Stimulated activated CD8-positive, alpha-beta memory T cell treated with anti-CD3 and anti-CD28 coated beads, Interleukin-4, amount 100 ng/mL, for 1 hour (primary cell): ENCODE measurements at regions not wholly inside any gene's neighbourhood (a gene's known extent, or its start where the extent isn't known, plus 50 kb on each side); places are given as distances from the start of the nearest gene placed in this dataset.

Experiments used
- DNase-seq, 2 donors: peaks; one replicate each; pipeline ENCODE4 v3.0.0-alpha.2; 2020; ENCODE audit warnings: low read depth in 2 of 2, low spot score in 1 of 2

DNA sequence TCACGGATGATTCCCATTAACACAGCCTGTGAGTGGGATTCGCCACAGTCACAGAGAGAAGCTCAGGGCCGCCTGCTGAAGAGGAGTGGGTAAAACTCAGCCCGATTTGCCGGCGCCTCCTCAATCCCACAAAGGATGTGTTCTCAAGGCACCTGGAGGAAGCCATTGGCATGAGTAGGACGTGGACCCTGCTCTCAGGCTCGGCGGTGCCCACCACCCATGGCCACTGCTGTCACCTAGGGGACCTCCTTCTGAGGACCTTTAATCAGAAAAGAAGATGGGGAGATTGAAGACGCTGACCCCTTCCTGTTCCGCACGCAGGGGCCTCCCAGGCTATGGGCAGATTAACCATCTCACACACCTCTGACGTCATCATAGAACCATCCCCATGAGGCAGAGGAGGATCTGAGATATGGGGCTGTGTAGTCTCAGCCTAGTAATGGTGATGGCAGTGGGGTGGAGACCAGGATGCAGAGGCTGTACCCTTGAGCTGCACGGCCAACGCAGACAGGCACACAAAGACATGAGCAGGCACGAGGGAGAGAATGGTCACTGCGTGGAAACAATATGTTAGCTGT, 571.8 kb downstream of the BRD1 start:
- DNase-seq = no peak

DNA sequence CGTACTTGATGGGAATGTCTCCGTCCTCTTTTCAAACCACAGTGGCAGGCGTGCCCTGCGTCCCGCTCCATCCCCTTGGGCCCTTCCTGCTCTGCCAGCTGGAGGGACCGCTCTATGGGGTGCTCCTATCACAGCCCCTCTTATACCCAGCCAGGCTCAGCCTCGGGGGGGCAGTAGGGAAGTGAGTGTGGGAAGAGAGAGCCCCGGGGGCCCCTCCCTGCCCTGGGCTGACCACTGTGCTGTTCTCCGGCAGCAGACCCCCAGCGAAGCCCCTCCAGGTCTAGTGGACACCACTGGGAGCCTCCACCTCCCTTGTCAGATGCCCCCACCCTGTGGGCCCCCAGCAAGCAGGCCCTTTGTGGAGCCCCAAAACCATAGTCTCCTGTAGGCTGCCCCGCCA, 572.5 kb downstream of the BRD1 start:
- no peak for DNase-seq

DNA sequence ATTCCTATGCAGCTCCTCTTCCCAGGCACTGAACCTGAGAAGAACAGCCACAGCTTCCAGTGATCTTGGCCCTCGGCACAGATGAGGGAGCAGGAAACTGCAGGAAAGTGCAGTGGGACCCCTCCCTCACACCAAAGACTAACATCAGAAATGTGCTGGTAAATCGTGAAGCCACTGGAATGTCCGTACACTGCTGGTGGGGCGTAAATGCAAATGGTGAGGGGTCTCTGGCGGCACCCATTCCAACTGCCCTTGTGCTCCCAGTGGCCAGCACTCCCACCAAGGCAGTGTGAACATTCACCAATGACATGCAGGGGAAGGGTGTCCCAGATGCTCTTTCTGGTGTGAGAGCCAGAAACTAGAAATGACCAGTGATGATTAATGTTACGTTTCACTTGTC, 574.0 kb downstream of the BRD1 start:
- no peak for DNase-seq

DNA sequence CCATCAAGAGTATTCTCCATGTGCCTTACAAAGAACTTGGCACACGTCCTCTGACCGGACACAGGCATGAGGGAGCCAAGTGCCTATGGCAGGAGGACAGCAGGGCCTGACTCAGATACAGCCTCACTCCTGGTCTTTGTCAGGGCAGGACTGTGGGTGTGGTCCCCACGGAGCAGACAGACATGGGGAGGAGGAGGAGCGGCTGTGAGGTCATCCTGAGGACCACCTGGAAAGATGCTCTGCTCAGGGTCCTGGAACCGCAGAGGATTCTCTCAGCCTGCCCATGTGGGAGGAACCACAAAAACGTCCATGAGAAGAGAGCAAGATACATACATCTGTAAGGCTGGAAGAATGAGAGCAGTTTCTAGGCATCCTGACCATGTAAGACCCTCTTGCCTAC, 576.3 kb downstream of the BRD1 start:
- DNase-seq = no peak

DNA sequence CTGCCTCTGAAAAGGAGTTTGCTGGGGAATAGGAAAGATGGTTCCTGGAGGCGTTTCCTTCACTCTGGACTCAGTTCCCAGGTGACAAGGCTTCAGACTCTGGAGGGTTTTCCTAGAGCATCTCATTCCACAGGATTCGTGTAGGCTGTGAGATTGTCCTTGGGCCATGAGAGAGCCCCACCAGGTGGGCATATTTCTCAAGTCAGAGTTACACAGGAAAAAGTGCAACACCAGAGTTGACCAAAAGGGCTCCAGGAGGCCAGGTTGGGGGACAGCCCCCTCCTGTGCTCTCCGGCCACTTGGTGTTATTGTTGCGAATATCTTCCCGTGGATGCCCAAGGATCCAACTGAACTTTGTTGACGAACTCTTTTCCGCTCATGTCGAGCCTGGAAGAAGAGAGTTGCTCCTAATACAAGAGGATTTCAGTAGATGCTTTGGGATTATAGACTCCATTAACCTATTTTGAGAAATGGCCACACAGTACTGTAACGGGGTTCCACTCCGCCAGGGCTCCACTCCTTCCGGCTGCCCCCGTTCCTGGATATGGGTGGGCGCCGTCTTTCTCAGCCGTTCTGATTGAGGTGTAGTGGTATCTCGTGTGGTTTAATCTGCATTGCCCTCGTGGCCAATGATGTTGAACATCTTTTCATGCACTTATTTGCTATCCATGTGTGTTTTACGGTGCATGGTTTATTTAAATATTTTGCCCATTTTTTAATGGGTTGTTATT, 580.3 kb downstream of the BRD1 start:
- no peak for DNase-seq

DNA sequence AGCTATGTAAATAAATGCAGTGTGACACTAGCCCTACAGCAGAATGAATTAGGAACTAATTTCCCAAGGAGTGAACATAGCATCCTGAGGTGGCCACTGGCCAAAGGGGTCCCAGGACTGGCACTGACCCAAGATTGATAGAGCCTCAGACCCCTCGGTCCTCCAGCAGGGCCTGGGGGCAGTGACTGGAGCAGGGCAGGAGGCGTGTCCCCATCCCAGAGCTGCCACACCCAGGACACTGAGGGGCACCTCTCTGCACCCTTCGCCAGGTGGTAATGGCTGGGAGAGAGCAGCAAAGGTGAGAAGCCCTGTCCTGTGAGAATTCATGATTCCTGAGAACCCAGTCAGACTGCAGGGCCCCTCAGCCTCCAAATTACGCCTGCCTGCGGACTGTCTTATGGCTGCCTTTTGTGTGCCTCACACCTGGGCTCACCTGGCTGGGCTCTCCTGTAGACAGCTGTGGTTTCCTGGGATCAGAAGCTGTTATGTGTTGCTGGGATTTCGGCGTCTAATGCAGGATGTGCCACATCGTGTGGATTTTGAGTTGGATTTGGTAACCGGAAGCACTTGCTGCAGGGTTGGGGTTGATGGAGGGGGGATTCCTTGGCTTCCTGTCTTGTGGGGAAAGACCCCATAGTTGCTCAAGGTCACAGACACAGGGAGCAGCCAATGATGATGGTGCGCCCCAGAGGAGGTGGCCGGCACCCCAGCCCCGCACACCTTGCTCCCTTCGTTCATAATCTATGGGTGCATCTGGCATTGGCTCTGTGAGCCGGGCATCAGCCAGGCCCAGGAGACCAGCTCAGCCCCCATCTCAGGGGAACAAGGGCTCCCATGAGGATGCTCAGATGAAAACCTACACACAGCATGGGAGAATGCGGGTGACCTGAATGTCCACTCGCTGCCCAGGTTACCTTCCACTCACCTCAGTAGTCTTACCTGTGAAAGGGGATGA, 582.9 kb downstream of the BRD1 start:
- DNase-seq = no peak

DNA sequence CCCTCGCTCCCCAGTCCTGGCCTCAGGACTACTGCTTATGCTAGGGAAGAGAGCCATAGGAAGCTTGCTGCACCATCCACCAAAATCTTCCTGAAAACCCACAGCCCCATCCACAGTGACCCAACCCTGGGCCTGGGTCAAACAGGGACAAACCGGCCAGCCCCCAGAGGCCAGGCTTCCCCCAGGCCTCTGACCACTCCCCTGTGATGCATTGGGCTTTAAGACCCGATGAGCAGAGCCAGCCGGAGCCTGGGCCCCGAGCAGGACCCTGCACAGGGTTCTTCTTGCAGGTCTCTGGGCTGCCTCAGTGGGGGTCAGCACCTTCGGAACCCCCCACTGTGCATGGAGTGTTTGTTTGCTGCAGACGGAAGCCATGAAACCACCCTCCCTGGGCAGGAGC, 583.7 kb downstream of the BRD1 start:
- no peak for DNase-seq

DNA sequence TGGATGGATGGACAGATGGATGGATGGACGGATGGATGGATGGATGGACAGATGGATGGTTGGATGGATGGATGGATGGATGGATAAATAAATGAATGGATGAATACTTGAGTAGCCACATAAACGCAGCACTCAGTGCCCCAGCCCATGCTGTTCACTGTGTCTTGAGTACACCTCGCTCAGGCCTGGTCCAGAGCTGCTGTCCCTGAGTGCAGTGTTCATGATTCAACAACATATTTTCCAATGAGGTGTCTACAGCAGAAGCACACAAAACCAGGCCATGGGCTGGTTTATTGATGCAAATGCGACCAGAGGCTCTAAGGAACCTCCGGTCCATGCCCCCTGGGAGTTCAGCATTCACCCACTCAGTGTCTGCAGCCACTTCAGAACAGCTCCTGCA, 584.3 kb downstream of the BRD1 start:
- no peak for DNase-seq

DNA sequence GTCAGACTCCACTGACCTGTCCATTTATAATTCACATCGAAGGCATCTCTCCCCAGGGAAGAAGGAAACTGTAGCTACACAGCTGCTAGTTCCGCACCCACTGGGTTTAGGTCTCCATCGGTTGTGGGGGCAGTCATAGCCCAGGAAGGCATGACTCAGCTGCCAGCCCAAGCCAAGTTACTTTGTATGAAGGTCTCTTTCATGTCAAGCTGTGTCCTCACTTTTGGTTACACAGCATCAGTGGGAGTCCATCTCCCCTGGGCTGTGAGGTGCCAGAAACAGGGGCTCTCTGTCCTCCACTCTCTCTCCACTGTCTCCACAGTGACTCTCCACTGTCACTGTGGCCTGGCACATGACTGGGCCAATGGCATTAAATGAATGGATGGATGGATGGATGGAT, 585.2 kb downstream of the BRD1 start:
- no peak for DNase-seq

DNA sequence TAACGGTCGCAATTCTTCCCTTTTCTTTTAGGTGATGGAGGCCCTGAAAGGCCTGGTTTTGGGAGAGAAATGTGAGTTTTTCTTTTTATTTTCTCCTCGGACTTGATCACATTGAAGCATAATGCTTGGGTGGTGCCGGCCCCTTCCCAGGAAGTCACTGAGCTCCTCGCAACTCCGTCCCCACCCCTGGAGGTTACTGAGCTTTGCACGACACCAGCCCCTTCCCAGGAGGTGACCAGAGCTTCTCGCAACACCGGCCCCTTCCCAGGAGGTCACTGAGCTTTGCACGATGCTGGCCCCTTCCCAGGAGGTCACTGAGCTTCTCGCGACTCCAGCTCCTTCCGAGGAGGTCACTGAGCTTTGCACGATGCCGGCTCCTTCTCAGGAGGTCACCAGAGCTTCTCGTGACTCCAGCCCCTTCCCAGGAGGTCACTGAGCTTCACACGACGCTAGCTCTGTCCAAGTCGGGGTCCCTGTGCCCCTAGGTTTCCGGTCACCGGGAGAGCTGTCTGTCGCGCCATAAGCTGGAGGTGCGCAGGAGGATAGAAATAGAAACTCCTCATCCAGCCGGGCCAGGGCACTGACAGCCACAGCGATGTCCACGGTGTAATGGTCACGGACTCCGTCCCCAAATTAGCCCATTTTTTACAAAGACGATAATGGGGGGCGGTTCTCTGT, 586.4 kb downstream of the BRD1 start:
- DNase-seq = no peak

DNA sequence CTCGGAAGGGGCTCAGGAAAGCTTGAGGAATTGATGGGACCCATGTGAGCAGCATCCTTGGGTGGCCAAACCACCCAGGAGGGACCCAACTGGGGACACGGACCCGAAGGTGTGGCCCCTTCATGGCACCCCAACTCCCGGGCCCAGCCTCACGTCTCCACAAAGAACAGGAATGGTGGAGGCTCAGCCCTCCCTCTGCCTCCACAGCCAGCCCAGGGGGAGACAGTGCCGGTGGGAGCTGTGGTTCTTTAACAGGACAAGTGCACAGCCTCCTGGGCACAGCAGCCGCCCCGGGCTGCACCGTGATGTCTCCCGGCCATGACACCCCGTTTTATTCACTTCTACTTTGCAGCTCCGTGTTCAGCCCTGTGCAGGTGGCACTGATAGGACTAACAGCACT, 587.2 kb downstream of the BRD1 start:
- no peak for DNase-seq

DNA sequence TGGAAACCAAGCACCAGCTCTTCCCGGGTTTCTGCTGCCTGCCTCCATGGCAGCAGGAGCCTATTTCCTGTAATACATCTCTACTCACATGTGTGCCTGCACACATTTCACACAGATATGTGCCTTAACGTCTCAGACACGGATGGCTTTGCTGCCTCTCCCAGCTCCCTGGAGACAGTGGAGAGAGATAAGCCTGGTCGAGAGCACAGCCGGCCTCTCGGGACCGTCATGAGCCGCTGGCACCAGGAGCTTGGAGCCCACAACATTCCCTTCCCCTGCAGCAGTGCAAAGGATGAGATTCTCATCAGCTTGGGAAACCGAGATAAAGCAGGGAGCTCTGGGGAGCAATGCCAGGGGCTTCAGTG, 587.7 kb downstream of the BRD1 start:
- no peak for DNase-seq

DNA sequence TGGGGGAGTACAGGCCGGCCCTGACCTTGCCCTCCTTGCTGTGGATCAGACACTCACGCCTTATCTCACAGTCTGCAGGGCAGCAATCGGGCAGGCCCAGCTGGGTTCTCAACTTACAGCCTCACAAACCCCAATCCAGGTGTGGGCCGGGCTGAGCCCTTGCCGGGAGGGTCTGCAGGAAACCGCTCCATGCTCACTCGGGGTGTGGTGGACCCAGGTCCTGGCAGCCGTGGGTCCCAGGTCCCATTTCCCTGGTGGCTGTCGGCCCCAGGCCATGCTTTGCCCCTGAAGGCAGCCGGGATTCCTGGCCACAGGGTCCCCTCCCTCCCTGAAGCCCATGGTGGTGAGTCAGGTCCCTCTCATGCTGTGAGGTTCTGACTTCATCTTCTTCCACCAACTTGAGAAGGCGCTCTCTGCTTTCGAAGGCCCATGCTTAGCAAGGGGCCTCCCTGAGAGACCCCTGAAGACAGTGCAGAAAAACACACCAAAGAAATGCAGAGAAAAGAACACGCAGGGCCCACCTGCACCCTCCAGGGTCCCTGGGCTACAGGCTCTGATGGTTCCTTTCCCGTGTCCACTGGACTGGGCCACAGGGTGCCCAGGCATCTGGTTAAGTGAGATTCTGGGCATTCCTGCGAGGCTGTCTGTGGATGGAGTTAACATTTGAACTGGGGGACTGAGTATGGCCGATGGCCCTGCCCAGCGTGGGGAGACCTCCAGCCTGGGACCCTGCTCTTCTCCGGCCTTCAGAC, 588.2 kb downstream of the BRD1 start:
- no peak for DNase-seq

DNA sequence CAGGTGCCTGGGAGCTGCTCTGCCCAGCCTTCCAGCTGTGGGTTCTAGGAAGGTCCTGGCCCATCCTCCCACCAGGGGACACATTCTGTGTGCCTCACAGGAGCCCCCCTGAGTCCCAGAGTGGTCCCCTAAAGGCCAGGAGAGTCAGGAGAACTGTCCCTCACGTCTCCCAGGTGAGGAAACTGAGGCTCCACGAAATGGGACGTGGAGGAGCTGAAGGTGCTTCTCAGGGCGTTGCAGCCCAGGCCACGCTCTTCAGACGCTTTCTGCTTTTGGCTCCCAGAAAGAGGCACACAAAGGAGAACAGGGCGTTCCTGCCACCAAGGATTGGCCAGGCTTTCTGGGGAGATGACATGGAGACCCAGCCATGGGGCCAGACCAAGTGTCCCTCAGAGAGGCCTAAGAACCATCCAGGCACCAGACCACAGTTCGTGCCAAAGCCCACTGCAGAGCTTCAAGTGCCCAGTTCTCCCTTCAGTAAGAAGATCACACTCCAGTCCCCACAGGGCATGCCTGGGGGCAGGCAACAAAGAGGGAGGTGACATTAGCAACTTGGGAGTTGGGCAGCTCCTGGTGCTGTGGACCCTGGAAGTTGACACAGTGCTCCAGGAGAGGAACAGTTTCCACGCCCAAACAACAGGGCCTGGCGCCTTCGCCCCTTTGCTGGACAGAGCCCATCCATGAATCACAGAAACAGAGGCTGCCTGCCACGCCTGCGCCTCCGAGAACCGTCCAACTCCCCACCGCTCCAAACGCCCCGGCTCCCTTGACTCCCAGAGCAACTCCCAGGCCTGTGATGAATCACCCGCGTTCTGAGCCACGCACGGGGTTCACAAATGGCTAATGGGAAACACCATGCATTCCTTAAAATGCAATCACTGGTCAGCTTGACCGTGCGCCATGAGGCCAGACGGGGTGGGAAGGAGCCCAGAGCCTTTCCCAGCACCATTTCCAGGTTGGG, 589.2 kb downstream of the BRD1 start:
- DNase-seq = no peak

DNA sequence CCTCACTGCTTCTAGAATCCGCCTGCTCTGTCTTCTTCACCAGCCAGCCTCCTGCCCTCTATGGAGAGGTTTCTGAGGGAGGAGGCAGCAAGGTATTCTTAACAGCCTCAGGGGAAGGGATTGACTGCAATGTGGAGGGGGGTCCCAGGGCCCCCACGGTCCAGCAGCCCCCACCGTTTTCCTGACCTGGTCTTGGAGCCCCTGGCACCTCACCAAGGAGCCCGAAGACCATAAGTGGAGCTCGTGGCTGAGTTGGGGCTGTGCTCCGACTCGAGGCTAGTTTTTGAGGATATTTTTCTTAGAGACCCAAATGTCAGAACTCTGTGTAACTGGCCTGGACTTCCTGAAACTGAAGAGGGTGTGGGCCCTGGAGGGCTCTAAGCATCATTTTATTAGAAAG, 590.0 kb downstream of the BRD1 start:
- DNase-seq = no peak

DNA sequence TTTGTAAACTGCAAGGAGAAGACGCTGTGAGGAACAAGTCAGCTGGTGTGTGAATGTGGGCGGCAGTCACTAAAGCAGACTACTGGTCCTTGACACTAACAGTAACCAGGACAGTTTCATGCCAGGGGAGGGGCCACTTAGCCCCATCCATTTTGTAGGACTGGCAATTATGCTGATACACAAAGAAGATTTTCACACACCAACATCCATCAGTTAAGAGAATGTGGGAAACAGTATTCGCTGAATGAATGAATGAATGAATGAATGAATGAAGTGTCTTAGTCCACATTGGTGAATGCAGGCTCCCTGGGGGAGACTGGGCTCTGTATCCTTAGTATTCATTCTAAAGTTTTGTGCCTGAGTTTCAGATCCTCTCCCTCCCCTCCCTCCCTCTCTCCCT, 590.4 kb downstream of the BRD1 start:
- no peak for DNase-seq

DNA sequence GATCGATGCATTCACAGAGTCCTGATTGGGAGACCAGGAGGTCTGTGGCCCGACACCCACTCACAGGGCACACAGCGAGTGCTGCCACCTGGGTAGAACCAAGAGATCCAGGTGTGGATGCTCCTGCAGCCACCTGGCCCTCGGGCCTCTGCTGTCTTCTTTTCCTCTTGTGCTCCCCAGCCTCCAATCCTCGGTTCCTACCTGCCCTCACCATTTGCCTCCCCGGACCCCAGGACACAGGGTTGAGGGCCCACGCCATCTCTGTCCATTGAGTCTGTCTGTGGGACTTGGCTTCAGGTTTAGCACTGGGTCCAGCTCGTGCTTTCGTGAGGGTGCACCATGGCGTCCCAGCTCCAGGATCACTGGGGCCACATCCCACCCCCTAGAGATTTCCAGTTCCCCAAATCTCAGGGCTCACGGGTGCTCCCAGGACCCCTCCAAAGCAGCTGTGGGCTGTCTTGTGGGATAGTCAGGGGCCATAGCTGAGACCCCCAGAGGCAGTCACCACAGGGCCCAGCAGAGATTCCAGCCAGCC, 591.1 kb downstream of the BRD1 start:
- DNase-seq = no peak

DNA sequence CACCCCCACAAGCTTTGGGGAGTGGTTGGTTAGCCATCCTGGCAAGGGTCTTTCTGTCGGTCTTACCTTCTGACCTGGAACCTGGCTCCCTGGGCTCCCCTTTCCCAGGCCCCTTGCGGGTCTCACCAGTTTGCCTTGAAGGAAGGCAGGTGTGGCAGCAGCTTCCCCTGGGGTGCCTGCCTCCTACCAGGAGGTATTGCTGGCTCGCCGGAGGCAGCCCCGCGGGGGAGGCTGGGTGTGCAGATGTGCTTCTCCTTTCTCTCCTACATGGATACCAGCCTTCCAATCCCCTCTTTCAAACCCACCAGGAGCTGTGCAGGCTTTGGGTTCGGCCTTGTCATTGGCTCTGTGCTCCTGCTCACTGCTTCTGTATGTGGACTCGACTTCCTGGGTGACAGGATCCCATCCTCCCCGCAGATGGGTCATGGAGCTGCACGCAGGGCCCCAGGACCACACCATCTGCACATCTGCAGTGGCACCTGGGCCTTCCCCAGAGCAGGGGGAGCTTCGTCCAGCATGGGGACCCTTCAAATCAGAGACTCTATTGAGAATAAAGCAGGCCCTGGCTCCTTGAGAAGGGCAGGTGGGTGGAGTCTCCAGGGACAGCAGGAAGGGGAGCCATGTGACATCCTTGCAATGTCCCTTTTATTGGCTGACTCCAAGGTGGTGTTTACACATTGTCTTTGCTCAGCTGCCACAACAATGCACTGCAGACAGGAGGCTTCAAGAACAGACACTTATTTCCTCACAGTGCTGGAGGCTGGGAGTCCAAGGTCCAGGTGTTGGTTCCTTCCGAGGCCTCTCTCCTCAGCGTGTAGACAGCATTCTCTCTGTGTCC, 592.0 kb downstream of the BRD1 start:
- no peak for DNase-seq

DNA sequence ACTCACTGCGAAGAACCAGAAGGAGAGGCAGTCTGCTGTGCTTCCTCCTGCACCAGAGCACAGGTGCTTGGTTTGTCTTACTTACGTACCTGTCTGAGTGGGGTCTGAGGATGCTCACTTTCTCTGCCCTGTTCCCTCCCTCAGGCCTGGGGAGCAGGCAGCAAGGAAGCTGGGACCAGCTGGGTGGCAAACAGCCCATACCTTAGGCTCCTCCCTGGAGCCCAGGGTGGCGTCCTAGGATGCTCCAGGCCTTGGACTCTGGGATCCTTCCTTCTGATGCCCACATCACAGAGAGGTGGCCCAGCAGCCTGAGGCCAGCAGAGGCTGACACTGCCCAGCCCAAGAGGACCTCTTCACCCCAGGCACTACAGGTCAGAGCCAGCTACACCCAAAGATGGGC, 593.2 kb downstream of the BRD1 start:
- no peak for DNase-seq
